GM23338 (cell line): ENCODE measurements at regions not wholly inside any gene's neighbourhood (a gene's known extent, or its start where the extent isn't known, plus 50 kb on each side); places are given as distances from the start of the nearest gene placed in this dataset.
A peak's percentile ranks its signal among the peaks of the same experiment; 100 is the strongest.

ENCODE experiments used
- ATAC-seq: fragments of 200-7000 bp; cut with Tn5 transposase; 3 replicates; pipeline ENCODE4 v1.9.1; 2020
- DNase-seq: peaks from one replicate; pipeline ENCODE4 v3.0.0-alpha.2; 2015; ENCODE audit warnings: low spot score
- H2AFZ ChIP-seq: fragments of 200-600 bp; sonication (generic); 2 replicates; pipeline ENCODE4 v1.8.0; 2016; ENCODE audit warnings: antibody characterized with exemption, mild to moderate bottlenecking, moderate library complexity
- H3F3A ChIP-seq: fragments of 200-600 bp; sonication (generic); replicated peaks from 2 replicates; pipeline ENCODE4 v1.8.0; 2017; ENCODE audit warnings: antibody characterized with exemption, mixed run types, low read depth
- H3K27ac ChIP-seq: fragments of 200-600 bp; sonication (generic); 2 replicates; pipeline ENCODE4 v1.6.1; 2016; ENCODE audit warnings: low read depth
- H3K27me3 ChIP-seq: fragments of 200-600 bp; sonication (generic); 2 replicates; pipeline ENCODE4 v1.8.0; 2016; ENCODE audit warnings: mild to moderate bottlenecking, mixed run types, moderate library complexity; ENCODE audit not compliant: insufficient read depth
- H3K36me3 ChIP-seq: fragments of 200-600 bp; sonication (generic); 2 replicates; pipeline ENCODE4 v1.8.0; 2016; ENCODE audit warnings: mild to moderate bottlenecking; ENCODE audit not compliant: insufficient read depth
- H3K4me1 ChIP-seq: fragments of 200-600 bp; sonication (generic); 2 replicates; pipeline ENCODE4 v1.8.0; 2016; ENCODE audit warnings: mild to moderate bottlenecking, moderate library complexity; ENCODE audit not compliant: insufficient read depth
- H3K4me2 ChIP-seq: fragments of 200-600 bp; sonication (generic); 2 replicates; pipeline ENCODE4 v1.7.1; 2017; ENCODE audit warnings: mixed run types
- H3K4me3 ChIP-seq: fragments of 200-600 bp; sonication (generic); 2 replicates; pipeline ENCODE4 v1.6.1; 2016; ENCODE audit warnings: mixed run types
- H3K79me2 ChIP-seq: fragments of 200-600 bp; sonication (generic); replicated peaks from 2 replicates; pipeline ENCODE4 v1.8.0; 2017; ENCODE audit warnings: mild to moderate bottlenecking; ENCODE audit not compliant: insufficient read depth
- H3K9me2 ChIP-seq: fragments of 200-600 bp; sonication (generic); 2 replicates; pipeline ENCODE4 v1.8.0; 2017; ENCODE audit not compliant: insufficient read depth
- H4K20me1 ChIP-seq: fragments of 200-600 bp; sonication (generic); replicated peaks from 2 replicates; pipeline ENCODE4 v1.8.0; 2017; ENCODE audit warnings: mild to moderate bottlenecking; ENCODE audit not compliant: insufficient read depth
- H3K27ac Mint-ChIP-seq: 2 replicates; pipeline ENCODE4 v1.8.0; 2020; ENCODE audit warnings: inconsistent platforms, mild to moderate bottlenecking, moderate library complexity, mixed read lengths
- H3K27me3 Mint-ChIP-seq: 3 replicates; pipeline ENCODE4 v1.8.0; 2022; ENCODE audit warnings: low read depth, mild to moderate bottlenecking, moderate library complexity, mixed read lengths, inconsistent platforms; ENCODE audit not compliant: insufficient read depth, poor library complexity
- H3K36me3 Mint-ChIP-seq: 3 replicates; pipeline ENCODE4 v1.8.0; 2021; ENCODE audit warnings: low read depth, mild to moderate bottlenecking, inconsistent platforms, moderate library complexity, mixed read lengths
- H3K4me1 Mint-ChIP-seq: 3 replicates; pipeline ENCODE4 v1.8.0; 2020; ENCODE audit warnings: mild to moderate bottlenecking, inconsistent platforms, mixed read lengths
- H3K4me3 Mint-ChIP-seq: 3 replicates; pipeline ENCODE4 v1.8.0; 2021; ENCODE audit warnings: moderate library complexity, mild to moderate bottlenecking, inconsistent platforms, mixed read lengths
- H3K9me3 Mint-ChIP-seq: 3 replicates; pipeline ENCODE4 v1.8.0; 2020; ENCODE audit warnings: moderate library complexity, mild to moderate bottlenecking, inconsistent platforms, mixed read lengths
- CTCF ChIP-seq, 2 experiments: fragments of 200-600 bp in 1 of 2; sonication (generic) in 1 of 2; conservative IDR thresholded peaks; 2 replicates each; pipeline versions ENCODE4 v1.5.1 to v1.6.1; 2016 to 2017; ENCODE audit warnings: antibody characterized with exemption in 2 of 2, low read depth in 2 of 2, mild to moderate bottlenecking in 2 of 2, moderate library complexity in 1 of 2
- NANOG ChIP-seq: IDR thresholded peaks from 2 replicates; pipeline ENCODE4 v1.6.1; 2016; ENCODE audit warnings: antibody characterized with exemption, borderline replicate concordance
- REST ChIP-seq: IDR thresholded peaks from one replicate; pipeline ENCODE4 v1.6.1; 2018; ENCODE audit warnings: antibody characterized with exemption; ENCODE audit not compliant: unreplicated experiment
- ZNF114 ChIP-seq: fragments of 250-450 bp; sonication (Bioruptor Pico); IDR thresholded peaks from 2 replicates; pipeline ENCODE4 v1.5.0; 2020; ENCODE audit warnings: mild to moderate bottlenecking, moderate library complexity

- ATAC-seq (no peak), DNase-seq (no peak)
- Histone ChIP-seq H3K4me3 (no peak overlapping the region), H3K4me2 (no peak overlapping the region), H3K27me3 (no peaks in the 10 kb centered on the region), H3K4me1 (no peaks in the 10 kb centered on the region), H2AFZ (no peak overlapping the region), H3K9me2 (no peaks in the 10 kb centered on the region), H3K27ac (no peak overlapping the region), H3K79me2 (no peaks in the 10 kb centered on the region), H3F3A (no peaks in the 10 kb centered on the region), H3K36me3 (no peaks in the 10 kb centered on the region; the same call in 1 of the 2 replicates), H4K20me1 (no peaks in the 10 kb centered on the region)
- Mint-ChIP-seq H3K27ac (no peak overlapping the region), H3K9me3 (peaks cover 99% of the 10 kb centered on the region), H3K36me3 (peaks cover 9% of the 10 kb centered on the region; the same call in 1 of the 3 replicates), H3K27me3 (peaks cover 4% of the 10 kb centered on the region), H3K4me3 (no peak overlapping the region), H3K4me1 (no peaks in the 10 kb centered on the region)
- no peak for TF ChIP-seq ZNF114 (CRISPR knock-in tag)
Observed at GRCh38 chr11:42967653-42968052, 344.1 kb upstream of the API5 start.

- H3K27me3 Mint-ChIP-seq: peaks cover 2% of the 10 kb centered on the region
- H3K4me3 Mint-ChIP-seq: no peak overlapping the region
- H4K20me1 ChIP-seq: no peaks in the 10 kb centered on the region
- peaks cover 99% of the 10 kb centered on the region for H3K9me3 Mint-ChIP-seq
- no peak overlapping the region for H3K4me2 ChIP-seq
- no peak overlapping the region for H3K27ac Mint-ChIP-seq
- no peaks in the 10 kb centered on the region for H3K27me3 ChIP-seq
- no peak for ATAC-seq
- H3K79me2 ChIP-seq: no peaks in the 10 kb centered on the region
- no peaks in the 10 kb centered on the region for H3F3A ChIP-seq
- no peak overlapping the region for H3K27ac ChIP-seq
- H2AFZ ChIP-seq: no peak overlapping the region
- no peaks in the 10 kb centered on the region; the same call in none of the 2 replicates for H3K36me3 ChIP-seq
- no peaks in the 10 kb centered on the region for H3K9me2 ChIP-seq
- DNase-seq: no peak
- H3K4me1 Mint-ChIP-seq: no peaks in the 10 kb centered on the region
- H3K4me3 ChIP-seq: no peak overlapping the region
- no peaks in the 10 kb centered on the region for H3K4me1 ChIP-seq
- no peak for TF ChIP-seq NANOG
- peaks cover 9% of the 10 kb centered on the region; the same call in 1 of the 3 replicates for H3K36me3 Mint-ChIP-seq
Observed at GRCh38 chr11:42972741-42973140, 339.1 kb upstream of the API5 start.

- H3K27me3 Mint-ChIP-seq: peaks cover 2% of the 10 kb centered on the region
- no peaks in the 10 kb centered on the region; the same call in none of the 2 replicates for H3K36me3 ChIP-seq
- TF ChIP-seq REST (no peak), CTCF (conservative IDR thresholded peaks at IDR 0.05; ENCODE audit: low read depth in 2 of 2) (peak; percentile 41 to 61)
- H3K27ac ChIP-seq: no peak overlapping the region
- H3K4me1 Mint-ChIP-seq: no peaks in the 10 kb centered on the region
- no peaks in the 10 kb centered on the region for H3F3A ChIP-seq
- H4K20me1 ChIP-seq: no peaks in the 10 kb centered on the region
- no peaks in the 10 kb centered on the region for H3K27me3 ChIP-seq
- H3K9me2 ChIP-seq: no peaks in the 10 kb centered on the region
- no peak overlapping the region for H3K4me3 ChIP-seq
- no peaks in the 10 kb centered on the region for H3K79me2 ChIP-seq
- peaks cover 100% of the 10 kb centered on the region for H3K9me3 Mint-ChIP-seq
- no peak overlapping the region for H3K4me2 ChIP-seq
- no peaks in the 10 kb centered on the region for H3K4me1 ChIP-seq
- no peak overlapping the region for H3K4me3 Mint-ChIP-seq
- peaks cover 20% of the 10 kb centered on the region; the same call in 1 of the 3 replicates for H3K36me3 Mint-ChIP-seq
- DNase-seq: peak; percentile 50
- peak; percentile 35; the same call in 1 of the 3 replicates for ATAC-seq
- no peak overlapping the region for H3K27ac Mint-ChIP-seq
- no peak overlapping the region for H2AFZ ChIP-seq
Observed at GRCh38 chr11:42974510-42975179, 337.2 kb upstream of the API5 start.
